Dedifferentiated amniotic fluid mesenchymal stem cell (primary cell): ENCODE measurements at regions not wholly inside any gene's neighbourhood (a gene's known extent, or its start where the extent isn't known, plus 50 kb on each side); places are given as distances from the start of the nearest gene placed in this dataset.

ENCODE experiments used
- DNase-seq: peaks from one replicate; pipeline ENCODE4 v3.0.0-alpha.2; 2016; ENCODE audit errors: extremely low spot score

DNA sequence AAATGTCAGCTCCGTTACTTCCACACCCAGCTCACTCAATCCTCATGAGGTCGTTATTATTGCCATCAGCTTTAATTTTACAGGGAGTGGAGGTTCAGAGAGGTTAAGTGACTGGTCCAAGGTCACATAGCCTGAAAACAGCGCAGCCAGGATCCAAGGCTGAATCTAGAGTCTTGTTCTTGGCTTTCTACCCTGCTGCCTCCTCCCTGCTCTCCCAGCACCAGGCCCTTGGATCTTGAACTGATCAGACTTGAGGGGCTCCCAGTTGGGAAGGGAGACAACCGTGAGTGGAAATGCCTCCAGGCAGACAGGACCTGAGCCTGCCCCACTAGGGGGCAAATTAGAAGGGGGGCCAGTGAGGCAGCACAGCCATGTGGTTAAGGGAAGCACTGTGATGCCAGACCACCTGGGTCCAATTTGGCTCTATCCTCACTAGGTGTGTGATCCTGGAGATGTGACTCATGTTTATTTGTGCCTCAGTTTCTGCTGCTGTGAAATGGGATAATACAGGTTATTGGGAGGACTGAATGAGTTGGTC, 135.6 kb upstream of the PTPN1 start:
- DNase-seq, result no peak

DNA sequence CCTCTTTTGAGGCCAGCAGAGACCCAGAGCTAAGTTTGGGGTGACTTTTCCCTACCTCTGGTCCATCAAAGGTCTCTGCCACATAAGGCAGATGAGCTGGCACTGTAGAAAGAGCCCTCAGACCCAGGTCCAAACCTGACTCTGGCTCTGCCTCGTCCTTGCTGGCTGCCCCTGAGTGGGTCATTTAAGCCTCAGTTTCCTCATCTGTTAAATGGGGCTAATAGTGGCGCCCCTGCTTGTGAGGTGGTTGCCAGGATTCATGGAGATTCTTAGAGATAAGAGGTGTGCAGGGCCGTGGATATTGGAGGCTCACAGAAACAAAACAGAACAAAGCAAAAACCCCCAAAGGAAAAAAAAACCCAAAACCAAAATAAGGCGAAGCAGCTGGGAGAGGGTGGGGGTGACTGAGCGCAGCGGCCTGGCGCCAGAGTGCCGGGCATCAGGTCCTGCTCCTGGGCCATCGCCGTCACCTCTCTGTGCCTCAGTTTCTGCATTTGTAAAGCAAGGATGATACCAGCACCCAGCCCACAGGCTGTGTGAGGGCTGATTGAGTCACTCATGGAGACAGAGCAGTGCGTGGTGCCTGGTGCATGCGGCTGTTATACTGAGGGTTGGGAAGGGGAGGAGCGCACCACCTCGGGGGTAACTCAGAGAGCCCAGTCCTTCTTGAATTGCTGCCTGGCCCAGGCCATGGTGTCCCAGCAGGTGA, 133.8 kb upstream of the PTPN1 start:
- no peak for DNase-seq

DNA sequence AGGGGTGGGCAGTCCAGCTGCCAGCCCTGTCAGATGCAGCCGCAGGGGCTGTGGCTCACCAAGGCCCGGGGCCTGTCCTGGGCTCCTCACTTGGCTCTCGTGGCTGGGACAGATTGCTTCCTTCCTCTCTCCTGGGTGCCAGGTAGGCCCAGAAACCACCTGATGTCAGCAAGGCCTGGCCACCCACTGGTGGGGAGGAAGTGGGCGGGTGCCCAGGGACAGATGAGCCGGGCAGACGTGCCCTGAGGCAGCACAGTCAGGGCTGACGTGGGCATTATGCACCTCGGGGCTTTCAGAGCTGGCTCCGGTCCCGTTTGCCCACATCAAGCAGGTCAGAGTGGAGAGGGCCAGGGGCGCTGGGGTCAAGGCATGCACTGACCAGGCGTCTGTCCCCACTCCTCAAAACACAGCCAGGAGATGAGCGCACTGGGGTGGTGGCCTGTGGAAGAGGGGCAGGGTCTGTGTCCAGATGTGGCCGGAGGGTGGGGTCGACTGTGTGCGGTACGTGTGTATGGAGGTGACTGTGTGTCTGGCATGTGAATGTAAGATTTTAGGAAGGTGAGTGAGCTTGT, 133.2 kb upstream of the PTPN1 start:
- no peak for DNase-seq

DNA sequence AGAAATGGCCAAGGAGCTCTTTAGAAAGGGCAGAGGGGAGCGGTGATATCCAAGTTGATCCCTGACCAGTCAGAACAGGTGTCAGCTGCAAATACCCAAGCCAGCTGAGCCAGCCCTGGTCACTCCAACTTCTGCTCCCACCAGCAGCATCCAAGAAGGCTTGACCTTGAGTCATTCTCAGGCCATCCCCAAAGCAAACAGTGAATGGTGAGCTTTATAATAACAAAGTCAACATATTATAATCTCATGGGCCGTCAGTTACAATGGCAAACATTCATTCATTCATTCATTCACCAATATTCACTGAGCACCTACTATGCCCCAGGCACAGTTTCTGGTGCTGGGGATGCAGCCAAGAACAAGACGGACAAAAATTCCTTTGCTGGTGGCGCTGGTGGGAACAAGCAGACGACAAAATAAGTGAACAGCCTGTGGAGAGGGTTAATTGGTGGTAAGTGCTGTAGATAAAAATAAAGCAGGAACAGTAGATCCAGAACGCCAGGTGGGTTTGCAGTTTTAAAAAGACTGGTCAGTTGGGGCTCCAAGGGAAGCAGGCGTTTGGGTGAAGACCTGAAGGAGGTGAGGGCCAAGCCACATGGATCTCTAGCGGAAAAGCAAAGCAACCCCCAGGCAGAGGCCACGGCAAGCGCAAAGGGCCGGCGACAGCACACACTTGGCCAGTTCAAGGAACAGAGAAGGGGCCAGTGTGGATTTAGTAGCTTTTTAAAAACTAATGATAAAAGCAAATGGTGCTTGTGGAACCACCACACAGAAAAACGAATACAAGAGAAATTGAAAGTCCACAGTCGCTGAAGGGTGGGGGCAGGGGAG, 131.8 kb upstream of the PTPN1 start:
- DNase-seq, result no peak

DNA sequence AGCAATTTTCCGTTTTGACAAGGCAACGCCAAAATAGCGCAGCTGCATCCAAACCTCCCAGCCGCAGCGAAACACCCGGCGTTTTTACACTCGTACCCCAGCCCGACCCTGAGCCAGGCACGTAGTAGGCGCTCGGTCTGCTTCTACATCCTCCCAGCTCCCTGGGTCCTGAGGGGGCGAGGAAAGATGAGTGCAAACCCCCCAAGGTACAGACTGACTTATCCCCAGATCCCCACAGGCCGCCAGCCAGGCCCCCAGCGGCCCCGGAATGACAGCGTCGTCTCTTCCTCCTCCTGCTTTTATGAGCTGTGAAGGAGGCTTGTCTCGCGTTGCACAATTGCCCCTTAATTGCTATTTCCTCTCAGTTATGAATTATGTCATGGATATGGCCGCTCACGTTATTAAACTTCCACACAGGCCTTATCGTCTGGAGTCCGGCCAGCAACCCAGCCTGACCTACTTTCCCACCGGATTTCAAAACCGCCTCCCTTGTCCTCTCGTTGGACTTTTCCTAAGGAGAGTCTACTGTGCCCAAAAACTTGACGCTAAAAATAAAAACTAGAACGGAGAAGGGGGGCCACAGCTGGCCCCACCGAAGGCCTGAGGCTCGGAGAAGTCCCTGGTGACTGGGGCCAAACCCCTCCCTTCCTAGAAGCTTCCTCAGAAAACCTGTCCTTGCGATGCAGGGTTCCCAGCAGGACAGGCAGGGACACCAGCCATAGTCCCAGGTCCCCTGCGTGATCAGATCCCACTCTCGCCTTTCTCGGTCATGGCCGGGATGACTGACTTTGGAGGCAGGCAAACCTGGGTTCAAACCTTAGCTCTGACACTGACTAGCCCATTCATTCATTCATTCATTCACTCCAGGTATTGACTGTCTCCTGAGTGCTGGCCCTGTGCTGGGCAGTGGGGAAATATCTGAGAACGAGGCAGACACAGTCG, 130.9 kb upstream of the PTPN1 start:
- DNase-seq, result no peak

DNA sequence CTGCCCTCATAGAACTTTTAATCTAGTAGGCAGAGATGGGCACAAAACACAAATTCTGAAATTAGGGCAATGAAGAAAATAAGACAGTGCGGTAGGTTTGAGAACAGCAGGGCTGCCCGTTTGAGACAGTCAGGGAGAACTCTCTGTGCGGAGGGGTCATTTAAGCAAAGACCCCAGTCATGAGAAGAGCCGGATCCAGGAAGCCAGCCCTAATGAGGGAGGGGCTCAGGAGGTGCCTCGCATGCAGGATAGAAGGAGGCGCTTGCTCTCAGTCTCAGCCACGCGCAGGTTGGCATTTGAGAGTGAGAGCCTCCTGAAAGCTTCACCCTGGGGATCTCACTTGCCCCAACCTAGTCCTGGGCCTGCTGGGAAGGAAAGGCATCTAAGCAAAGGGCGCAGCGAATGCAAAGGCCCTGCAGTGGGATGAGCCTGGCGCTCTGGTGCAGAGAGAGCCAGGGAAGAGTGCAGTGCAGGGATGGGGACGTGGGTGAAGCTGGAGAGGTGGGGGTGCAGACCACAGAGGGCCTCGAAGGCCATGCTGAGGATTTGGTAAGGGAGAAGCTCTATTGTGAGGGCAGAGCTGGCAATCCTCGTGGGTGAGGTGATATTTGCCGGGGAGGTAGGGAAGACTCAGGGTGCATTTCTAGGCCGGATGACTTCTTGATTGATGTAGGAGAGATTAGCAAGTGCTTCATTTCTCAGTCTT, 130.0 kb upstream of the PTPN1 start:
- no peak for DNase-seq

DNA sequence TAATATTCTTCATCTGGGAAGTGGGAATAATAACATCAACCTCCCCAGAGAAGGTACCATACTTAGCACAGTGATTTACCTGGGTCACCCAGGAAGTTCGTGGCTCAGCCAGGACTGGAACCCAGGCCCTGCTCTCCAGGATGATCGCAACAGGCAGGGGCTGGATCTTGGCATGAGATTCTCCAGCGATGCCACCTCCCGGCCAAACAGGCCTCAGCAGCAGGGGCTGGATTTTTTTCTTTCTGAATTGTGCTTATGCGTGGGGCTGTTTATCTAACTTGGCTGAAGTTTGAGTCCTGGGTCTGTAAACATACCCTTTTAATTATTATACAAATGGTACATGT, 129.5 kb upstream of the PTPN1 start:
- peak; percentile 51 for DNase-seq

DNA sequence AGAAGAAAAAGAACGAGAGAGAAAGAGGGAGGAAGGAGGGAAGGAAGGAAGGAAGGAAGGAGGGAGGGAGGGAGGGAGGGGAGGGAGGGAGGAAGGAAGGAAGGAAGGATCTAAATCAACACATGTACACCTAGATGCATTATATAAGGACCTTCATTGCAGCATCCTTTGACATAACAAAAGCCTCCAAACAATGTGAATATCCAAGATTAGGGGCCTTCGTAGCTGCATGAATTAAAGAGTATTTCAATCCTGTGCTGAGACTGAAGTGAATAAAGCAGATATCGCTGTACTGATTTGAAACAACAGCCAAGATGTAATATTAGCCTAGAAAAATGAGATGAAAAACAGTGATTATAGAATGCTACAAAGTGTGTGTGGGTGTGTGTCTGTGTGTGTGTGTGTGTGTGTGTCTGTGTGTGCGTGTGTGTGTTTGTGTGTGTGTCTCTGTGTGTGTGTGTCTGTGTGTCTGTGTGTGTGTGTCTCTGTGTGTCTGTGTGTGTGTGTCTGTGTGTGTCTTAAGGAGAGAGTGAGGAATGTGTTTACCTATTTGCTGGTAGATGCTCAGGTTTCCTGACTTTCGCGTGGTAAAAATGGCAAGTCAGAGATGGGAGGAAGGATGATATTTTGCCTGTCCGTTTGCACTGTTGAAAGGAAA, 129.0 kb upstream of the PTPN1 start:
- no peak for DNase-seq

DNA sequence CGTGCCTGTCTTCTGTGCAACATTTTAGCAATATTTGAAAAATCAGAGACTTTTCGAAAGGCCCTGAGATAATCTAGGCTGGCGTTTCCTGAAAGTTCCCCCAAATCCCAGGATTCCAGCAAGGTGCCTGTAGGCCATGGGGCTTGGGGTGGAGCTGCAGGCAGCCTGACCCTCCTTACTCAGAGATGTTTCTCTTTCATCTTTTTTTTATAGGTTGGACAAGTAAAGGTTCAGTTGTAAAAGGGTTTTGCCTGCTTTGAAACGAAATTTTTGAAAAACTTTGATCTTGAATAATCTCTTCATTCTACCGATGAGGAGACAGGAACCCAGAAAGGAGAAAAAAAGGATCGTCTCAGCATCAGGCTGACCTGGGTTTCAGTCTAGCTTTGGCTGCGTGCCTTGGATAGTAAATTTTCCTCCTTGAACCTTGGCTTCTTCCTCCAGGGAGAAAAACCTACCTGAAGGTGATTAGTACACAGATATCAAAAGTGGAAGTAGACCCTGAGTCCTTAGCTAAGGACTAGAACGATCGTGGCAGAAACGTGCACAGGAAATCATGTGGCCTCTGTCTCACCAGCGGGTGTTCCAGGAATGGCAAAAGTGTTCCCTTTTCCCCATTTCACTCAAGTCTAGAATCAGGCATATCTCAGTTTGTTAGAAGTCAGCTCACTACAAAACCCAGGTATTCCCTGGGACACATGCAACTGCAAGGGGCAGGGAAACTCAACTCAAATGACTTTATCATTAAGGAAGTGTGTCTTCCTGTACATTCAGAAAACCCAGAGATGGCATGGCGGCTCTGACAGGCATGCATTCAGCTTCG, 128.2 kb upstream of the PTPN1 start:
- no peak for DNase-seq

DNA sequence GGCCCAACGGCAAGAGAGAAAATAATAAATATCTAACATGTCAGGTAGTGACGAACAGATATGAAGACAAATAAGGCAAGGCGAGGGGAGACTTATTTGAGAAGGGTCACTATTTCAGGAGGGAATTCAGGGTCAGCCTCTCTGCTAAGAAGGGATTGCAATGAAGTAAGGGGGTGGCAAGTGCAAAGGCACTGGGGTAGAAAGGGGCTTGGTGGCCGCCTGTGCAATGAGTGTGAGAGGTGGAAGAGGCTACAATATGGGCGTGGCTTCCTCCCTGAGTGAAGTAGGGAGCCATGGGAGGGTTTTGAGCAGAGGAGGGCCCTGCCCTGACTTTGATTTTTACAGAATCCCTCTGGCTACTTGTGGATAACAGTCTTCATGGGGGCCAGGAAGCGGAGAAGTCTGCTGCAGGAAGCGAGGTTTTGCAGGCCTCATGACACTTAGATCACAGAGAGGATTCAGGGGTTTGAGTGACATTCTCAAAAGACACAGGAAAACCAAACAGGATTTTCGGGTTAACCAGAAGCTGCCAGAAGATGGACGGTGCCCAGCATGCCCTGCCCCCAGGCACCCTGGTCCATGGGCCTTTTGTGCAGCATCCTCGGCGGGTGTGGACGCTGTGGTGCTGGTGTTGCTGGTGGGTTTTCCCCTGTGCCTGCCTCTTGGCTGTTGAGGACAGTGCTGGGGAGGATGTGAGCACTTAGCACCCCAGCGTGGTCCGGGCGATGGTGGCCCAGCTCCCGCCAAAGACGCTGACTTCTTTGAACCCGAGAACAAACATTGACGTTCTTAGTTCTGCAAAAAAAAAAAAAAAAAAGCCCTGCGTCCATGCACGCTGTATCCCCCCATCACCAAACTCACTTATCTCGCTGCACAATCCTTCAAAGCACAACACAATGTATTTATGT, 124.2 kb upstream of the PTPN1 start:
- DNase-seq, result no peak

DNA sequence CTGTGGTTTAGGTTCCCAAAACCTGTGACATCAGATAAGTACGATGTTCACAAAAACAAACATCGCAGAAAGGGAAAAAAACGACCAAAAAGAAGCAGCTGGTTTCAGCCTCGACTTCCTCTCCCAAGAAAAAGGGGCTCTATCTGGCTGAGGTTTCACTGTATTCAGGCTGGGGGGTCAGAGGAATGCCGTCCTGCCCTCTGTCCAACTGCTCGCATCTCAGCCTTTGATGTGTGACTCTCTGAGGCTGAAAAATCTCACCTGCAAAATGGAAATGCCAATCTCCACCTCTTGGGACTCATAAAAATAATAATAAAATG, 123.6 kb upstream of the PTPN1 start:
- no peak for DNase-seq

DNA sequence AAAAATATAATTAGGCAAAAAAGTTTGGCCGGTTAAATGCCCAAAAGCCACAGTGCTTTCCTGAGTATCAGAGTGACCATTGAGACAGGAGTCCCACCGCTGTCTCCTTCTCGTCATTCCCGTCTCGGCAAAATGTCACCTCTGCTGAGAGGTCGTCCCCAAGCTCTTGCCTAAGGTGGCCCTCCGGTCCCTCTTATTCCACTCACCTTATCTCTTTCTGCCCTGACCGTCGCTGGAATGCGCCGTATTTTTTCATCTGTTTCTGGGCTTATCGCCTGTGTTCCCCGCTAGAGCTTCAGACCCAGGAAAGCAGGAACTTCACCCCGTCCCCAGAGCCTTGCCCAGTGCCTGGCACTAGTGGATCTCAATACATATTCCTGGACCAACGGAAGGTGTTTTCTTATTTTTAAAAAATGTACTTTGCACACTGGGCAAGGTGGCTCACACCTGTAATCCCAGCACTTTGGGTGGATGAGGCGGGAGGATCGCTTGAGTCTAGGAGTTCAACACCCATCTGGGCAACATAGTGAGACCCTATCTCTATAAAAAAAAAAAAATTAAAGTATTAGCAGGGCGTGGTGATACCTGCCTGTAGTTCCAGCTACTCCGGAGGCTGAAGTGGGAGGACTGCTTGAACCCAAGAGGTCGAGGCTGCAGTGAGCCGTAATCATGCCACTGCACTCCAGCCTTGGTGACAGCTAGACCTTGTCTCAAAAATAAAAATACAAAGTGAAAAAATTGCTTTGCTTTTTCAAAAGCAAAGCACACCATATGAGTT, 122.8 kb upstream of the PTPN1 start:
- DNase-seq, result no peak

DNA sequence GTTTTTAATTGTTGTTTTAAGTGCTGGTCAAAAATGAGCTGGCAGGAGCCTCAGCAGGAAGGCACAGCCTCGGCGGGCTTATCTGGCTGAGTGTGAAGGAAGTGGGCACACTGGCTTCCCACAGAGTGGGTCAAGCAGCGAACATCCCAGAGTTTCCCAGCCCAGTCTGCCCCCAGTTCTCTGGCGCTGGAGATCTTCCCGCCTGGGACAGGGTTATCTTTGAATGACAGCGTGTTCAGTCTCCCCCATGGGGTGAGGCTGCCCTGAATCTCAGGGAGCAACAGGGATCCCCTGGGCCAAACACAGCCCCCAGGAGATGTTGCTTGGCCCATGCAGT, 122.2 kb upstream of the PTPN1 start:
- no peak for DNase-seq

DNA sequence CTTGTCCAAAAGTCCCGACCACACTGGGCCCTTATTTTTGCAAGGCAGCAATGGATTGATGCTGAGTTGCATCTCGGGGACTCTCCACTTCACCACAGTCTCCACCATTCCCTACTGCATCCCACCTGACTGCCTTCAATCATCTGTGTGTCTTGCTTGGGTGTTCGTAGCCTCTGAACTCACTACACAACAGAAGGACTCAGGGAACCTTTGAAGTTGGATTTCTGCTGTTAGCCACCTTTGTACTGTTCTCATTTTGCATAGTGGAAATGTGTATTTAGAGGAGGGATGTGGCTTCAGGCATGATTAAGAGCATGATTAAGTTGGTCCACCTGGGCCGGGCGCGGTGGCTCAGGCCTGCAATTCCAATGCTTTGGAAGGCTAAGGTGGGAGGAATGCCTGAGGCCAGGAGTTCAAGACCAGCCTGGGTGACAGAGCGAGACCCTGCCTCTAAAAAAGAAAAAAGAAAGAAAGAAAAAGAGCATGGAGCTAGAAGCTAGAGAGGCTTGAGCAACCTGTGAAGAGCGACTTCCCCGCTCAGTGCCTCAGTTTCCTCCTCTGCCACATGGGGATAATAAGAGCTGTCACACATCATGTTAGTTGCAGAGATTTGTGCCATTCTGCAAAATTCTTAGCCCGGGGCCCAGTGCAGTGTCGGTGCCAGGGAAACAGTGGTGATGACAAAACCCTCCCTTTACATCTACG, 121.3 kb upstream of the PTPN1 start:
- DNase-seq, result no peak

DNA sequence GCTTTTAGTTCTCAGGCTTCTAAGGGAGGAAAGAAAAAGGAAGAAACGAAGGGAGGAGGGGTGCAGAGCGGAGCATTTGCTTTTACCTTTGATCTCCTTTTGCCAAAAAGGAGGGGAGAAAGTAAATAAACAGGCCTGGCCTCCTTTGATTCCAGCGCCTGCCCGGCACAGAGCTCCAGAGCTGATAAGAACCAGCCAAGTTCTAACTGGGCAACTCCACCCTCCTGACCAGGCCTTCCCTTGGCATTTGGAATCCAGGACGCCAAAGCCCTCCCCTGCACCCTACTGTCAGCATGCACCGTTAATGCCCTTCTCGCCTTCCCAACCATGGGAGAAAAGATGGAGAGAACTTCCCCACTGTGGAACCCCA, 120.8 kb upstream of the PTPN1 start:
- DNase-seq, result no peak

DNA sequence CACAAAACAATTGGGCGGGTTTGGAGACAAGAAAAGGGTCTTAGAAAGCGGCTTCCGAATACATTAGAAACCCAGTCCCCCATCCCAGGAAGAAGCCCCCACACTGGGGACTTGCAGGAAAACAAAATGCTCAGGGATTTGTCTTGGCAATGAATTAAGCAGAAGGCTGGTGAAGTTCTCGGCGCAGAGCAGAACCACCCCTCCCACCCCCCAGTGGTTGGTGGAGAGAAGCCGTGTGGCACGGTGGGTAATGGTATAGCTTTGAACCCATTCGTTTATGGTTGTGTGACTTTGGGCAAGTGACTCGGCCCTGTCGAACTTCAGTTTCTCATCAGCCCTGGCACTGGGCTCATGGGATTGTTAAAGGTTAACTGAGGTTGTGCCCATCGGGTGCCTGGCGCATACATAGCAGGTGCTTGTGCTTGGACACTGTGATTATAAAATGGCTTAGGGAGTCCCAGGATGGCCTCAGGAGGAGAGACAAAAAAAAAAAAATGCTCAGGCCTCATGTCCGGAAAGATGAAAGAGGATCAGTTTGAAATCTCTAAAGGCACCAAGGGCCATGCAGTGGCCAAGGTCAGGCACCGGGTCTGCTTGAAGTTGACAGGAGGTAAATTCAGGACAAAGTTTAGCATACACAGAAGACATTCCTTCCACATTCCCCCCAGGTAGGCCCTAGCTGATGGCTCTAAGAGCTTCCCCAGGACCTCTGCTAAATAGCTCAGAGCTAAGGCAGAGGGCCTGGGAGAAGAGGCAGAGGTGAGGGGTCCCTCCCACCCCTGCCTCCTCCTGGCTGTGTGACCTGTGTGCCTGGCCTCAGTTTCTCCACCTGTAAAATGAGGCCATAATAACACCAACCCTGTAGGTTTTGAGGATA, 120.1 kb upstream of the PTPN1 start:
- DNase-seq, result no peak
